Smooth muscle cell (in vitro differentiated cells): ENCODE measurements at regions not wholly inside any gene's neighbourhood (a gene's known extent, or its start where the extent isn't known, plus 50 kb on each side); places are given as distances from the start of the nearest gene placed in this dataset.

Source experiments
- DNase-seq: peaks from one replicate; lab custom pipeline; 2025; ENCODE audit not compliant: unreplicated experiment; lab: John Stamatoyannopoulos, UW
- H2AFZ ChIP-seq: fragments of 200-600 bp; sonication (generic); 2 replicates; pipeline ENCODE4 v1.6.0; 2016; ENCODE audit warnings: antibody characterized with exemption, low read depth, mild to moderate bottlenecking
- H3F3A ChIP-seq: fragments of 200-600 bp; sonication (generic); 2 replicates; pipeline ENCODE4 v1.6.0; 2017; ENCODE audit warnings: antibody characterized with exemption, low read depth
- H3K27ac ChIP-seq: fragments of 200-600 bp; sonication (generic); 2 replicates; pipeline ENCODE4 v1.5.1; 2016; ENCODE audit warnings: low read depth, mild to moderate bottlenecking
- H3K27me3 ChIP-seq: fragments of 200-600 bp; sonication (generic); 2 replicates; pipeline ENCODE4 v1.6.1; 2016; ENCODE audit warnings: low read depth, mild to moderate bottlenecking
- H3K36me3 ChIP-seq: fragments of 200-600 bp; sonication (generic); 2 replicates; pipeline ENCODE4 v1.5.1; 2016; ENCODE audit warnings: low read depth
- H3K4me1 ChIP-seq: fragments of 200-600 bp; sonication (generic); 2 replicates; pipeline ENCODE4 v1.5.1; 2016; ENCODE audit warnings: low read depth
- H3K4me2 ChIP-seq: fragments of 200-600 bp; sonication (generic); 2 replicates; pipeline ENCODE4 v1.6.0; 2016; ENCODE audit warnings: mild to moderate bottlenecking
- H3K4me3 ChIP-seq: fragments of 200-600 bp; sonication (generic); 2 replicates; pipeline ENCODE4 v1.5.1; 2016; ENCODE audit warnings: mild to moderate bottlenecking
- H3K79me2 ChIP-seq: fragments of 200-600 bp; sonication (generic); 2 replicates; pipeline ENCODE4 v1.6.0; 2016; ENCODE audit warnings: low read depth, mild to moderate bottlenecking
- H3K9ac ChIP-seq: fragments of 200-600 bp; sonication (generic); 2 replicates; pipeline ENCODE4 v1.6.0; 2016; ENCODE audit warnings: low read depth
- H3K9me3 ChIP-seq: fragments of 200-600 bp; sonication (generic); replicated peaks from 2 replicates; pipeline ENCODE4 v1.5.1; 2016; ENCODE audit warnings: low read depth
- H4K20me1 ChIP-seq: fragments of 200-600 bp; sonication (generic); 2 replicates; pipeline ENCODE4 v1.6.0; 2016; ENCODE audit warnings: low read depth
- WGBS: methylation state at CpG from one replicate; pipeline ENCODE4 v1.1.7; 2016; ENCODE audit warnings: low lambda C conversion rate; 5-methylcytosine and 5-hydroxymethylcytosine counted together
- TF ChIP-seq, protein P1 (sequence below): fragments of 200-600 bp; sonication (generic); IDR thresholded peaks from 2 replicates; pipeline ENCODE4 v1.5.1; 2017; ENCODE audit warnings: borderline replicate concordance, mild to moderate bottlenecking, antibody characterized with exemption; ENCODE audit not compliant: insufficient read depth, poor library complexity, severe bottlenecking

GRCh38 chr9:85108229-85108628, 438.7 kb downstream of the NTRK2 start:
- Histone ChIP-seq H3K4me1 (no peaks in the 10 kb centered on the region), H3K9me3 (no peaks in the 10 kb centered on the region), H3K9ac (no peak overlapping the region), H3K27ac (no peak overlapping the region), H3K4me3 (no peak overlapping the region), H3K36me3 (no peaks in the 10 kb centered on the region), H3K79me2 (no peaks in the 10 kb centered on the region), H4K20me1 (no peaks in the 10 kb centered on the region), H2AFZ (no peak overlapping the region), H3F3A (no peaks in the 10 kb centered on the region), H3K27me3 (no peaks in the 10 kb centered on the region), H3K4me2 (no peak overlapping the region)
- WGBS = 88% methylated on average over 6 of the region's 6 CpGs
- TF ChIP-seq, protein P1, sequence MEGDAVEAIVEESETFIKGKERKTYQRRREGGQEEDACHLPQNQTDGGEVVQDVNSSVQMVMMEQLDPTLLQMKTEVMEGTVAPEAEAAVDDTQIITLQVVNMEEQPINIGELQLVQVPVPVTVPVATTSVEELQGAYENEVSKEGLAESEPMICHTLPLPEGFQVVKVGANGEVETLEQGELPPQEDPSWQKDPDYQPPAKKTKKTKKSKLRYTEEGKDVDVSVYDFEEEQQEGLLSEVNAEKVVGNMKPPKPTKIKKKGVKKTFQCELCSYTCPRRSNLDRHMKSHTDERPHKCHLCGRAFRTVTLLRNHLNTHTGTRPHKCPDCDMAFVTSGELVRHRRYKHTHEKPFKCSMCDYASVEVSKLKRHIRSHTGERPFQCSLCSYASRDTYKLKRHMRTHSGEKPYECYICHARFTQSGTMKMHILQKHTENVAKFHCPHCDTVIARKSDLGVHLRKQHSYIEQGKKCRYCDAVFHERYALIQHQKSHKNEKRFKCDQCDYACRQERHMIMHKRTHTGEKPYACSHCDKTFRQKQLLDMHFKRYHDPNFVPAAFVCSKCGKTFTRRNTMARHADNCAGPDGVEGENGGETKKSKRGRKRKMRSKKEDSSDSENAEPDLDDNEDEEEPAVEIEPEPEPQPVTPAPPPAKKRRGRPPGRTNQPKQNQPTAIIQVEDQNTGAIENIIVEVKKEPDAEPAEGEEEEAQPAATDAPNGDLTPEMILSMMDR = no peak
- DNase-seq = no peak

- Histone ChIP-seq H2AFZ (no peak overlapping the region), H3K9ac (no peak overlapping the region)
- WGBS = 64% methylated on average over 2 of the region's 2 CpGs
Observed at GRCh38 chr9:85089188-85089969, 419.9 kb downstream of the NTRK2 start.

GRCh38 chr9:85081963-85082362, 412.4 kb downstream of the NTRK2 start:
- Histone ChIP-seq H3K4me2 (no peak overlapping the region), H3K79me2 (no peaks in the 10 kb centered on the region), H3K4me3 (no peak overlapping the region), H3F3A (no peaks in the 10 kb centered on the region), H4K20me1 (no peaks in the 10 kb centered on the region), H3K4me1 (no peaks in the 10 kb centered on the region), H2AFZ (no peak overlapping the region), H3K9ac (no peak overlapping the region), H3K27me3 (peaks cover 9% of the 10 kb centered on the region), H3K36me3 (no peaks in the 10 kb centered on the region), H3K9me3 (no peaks in the 10 kb centered on the region), H3K27ac (no peak overlapping the region)
- TF ChIP-seq, protein P1 = no peak
- DNase-seq = no peak
- 98% methylated on average over 3 of the region's 3 CpGs for WGBS

More at GRCh38 chr9:85089188-85089969, 419.9 kb downstream of the NTRK2 start:
- no peak overlapping the region for H3K4me3 ChIP-seq
- H4K20me1 ChIP-seq = no peaks in the 10 kb centered on the region
- no peaks in the 10 kb centered on the region for H3K36me3 ChIP-seq
- H3K9me3 ChIP-seq = no peaks in the 10 kb centered on the region
- no peaks in the 10 kb centered on the region for H3K79me2 ChIP-seq
- H3K27me3 ChIP-seq = no peaks in the 10 kb centered on the region
- TF ChIP-seq, protein P1 = no peak
- DNase-seq = no peak
- H3K4me2 ChIP-seq = no peak overlapping the region
- H3F3A ChIP-seq = no peaks in the 10 kb centered on the region
- H3K4me1 ChIP-seq = no peaks in the 10 kb centered on the region
- no peak overlapping the region for H3K27ac ChIP-seq

DNA sequence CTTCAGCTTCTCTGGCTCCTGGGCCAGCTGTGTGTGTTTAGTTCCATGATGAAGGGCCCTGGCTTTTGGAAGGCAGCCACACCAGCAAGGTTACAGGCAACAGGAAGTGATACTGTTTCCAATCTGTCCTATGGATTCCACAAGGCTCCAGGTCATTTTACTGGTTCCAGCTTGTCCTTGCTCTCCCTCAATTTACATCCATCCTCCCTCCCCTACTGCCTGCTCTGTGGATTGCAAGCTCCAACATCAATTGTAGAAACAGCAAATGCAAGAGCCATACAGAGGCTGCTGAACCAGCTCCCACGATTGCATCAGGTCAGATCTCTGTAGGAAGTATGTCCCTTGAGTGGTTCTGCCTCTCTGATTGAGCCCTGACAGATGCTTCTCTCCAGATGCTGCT, 409.8 kb downstream of the NTRK2 start:
- no peaks in the 10 kb centered on the region for H3K4me1 ChIP-seq
- H2AFZ ChIP-seq = no peak overlapping the region
- H3K27ac ChIP-seq = no peak overlapping the region
- no peaks in the 10 kb centered on the region for H3F3A ChIP-seq
- no peak overlapping the region for H3K4me2 ChIP-seq
- no peak overlapping the region for H3K4me3 ChIP-seq
- H4K20me1 ChIP-seq = no peaks in the 10 kb centered on the region
- H3K9ac ChIP-seq = no peak overlapping the region
- no peaks in the 10 kb centered on the region for H3K9me3 ChIP-seq
- DNase-seq = no peak
- no peaks in the 10 kb centered on the region for H3K36me3 ChIP-seq
- TF ChIP-seq, protein P1 = no peak
- H3K27me3 ChIP-seq = peaks cover 9% of the 10 kb centered on the region
- H3K79me2 ChIP-seq = no peaks in the 10 kb centered on the region
- WGBS = 96% methylated on average over 1 of the region's 1 CpG
